HG03521 (cell line): ENCODE measurements at regions not wholly inside any gene's neighbourhood (a gene's known extent, or its start where the extent isn't known, plus 50 kb on each side); places are given as distances from the start of the nearest gene placed in this dataset.
"Not testable (repeated sequence)": the region's sequence is repeated elsewhere in the genome, so short reads cannot be mapped to it uniquely, and the experiment has no call there.

Experiments
- ATAC-seq: cut with Tn5 transposase; IDR thresholded peaks from one replicate; pipeline ENCODE4 v1.9.1; 2021; ENCODE audit warnings: mild to moderate bottlenecking, moderate library complexity; ENCODE audit not compliant: unreplicated experiment

DNA sequence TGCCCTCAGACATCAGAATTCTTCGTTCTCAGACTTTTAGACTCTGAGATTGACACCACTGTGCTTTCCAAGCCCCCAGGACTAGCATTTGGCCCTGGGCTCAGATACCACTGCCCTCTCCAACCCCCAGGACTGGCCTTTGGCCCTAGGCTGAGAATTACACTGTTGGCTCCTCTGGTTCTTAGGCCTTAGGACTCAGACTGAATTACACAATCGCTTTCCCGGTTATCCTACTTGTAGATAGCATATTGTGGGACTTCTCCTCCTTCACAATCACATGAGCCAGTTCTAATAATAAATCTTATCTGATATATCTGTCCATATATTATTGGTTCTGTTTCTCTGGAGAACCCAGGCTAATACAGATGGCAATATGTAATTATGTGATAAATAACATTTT, 1725.5 kb downstream of the GRIK2 start:
- no peak for ATAC-seq

DNA sequence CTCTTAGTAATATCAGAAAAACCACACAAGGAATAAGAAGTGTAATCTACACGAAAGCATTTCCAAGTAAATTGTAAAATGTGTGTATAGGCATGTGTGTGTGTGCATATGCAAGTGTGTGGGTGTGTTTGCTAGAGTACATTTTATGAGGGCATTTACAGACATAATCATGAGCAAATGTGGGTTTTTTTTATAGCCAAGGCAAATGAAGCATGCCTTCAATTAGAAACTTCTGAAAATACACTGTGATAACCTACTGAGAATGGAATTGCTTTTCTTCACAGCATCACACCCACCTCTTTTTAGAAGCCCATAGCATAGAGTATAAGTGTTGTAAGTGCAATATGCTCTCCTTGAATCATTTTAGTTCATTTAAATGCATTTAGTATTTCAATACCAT, 1721.1 kb downstream of the GRIK2 start:
- no peak for ATAC-seq

DNA sequence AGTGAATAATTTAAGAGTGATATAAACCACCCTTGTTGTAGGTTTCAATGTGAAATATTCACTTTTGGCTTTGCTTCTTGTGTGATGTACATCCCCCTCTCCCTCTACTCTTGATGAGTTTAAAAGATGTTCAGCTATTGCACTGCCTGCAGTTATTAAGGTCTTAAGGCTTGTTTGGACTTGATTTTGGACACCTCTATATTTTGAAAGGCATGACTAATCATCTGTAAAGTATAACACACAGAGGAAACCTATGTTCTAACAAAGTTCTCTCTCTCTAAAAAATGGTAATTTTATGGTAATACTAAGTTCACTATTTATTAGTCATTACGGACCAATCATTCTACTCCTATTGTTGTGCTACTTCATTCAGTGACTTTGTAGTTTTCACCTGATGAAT, 1719.9 kb downstream of the GRIK2 start:
- ATAC-seq, result no peak

DNA sequence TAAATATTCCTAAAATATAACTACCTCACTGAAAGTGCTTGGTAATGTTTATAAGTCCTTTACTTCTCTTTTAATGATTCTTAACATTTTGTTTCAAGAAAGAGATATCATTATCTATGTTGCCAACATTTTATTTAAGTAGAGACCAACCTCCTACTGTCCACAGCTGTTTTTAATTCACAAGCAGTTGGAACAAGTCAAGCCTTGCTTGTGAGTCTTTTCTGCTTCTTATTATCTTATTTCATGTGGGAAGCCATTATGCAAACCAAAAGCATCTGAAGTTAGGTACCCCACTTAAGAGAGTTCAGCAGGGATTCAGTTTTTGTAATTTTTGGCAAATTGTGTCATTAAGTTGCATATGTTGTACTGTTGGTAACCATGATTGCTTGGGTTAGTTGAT, 1714.5 kb downstream of the GRIK2 start:
- no peak for ATAC-seq

DNA sequence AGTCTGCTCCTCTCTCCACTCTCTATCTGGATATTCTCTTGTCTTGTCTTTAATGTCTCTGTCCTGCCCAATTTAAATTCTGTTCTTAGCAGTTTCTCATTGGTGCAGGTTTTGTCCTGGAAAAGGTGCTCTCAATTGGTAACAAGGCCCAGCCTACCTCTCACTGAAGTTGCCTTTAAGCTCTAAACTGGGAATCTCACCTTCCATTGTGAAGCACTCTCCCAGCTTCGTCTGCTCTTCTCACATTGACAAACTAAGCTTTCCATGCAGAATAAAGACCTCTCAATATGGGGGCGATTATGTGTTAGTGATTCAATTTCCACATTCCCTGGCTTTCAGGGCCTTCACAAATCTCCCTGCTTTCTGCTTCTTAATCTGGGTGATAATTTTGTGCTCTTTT, 1712.2 kb downstream of the GRIK2 start:
- no peak for ATAC-seq

DNA sequence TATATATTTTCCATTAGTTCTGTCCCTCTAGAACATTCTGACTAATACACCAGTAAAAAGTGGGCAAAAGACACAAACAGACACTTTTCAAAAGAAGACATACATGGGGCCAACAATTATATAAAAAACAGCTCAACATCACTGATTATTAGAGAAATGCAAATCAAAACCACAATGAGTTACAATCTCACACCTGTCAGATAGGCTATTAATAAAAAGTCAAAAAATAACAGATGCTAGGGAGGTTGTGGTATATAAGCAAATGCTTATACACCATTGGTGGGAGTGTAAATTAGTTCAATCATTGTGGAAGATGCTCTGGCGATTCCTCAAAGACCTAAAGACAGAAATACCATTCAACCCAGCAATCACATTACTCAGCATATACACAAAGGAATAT, 1707.8 kb downstream of the GRIK2 start:
- ATAC-seq, result no peak

DNA sequence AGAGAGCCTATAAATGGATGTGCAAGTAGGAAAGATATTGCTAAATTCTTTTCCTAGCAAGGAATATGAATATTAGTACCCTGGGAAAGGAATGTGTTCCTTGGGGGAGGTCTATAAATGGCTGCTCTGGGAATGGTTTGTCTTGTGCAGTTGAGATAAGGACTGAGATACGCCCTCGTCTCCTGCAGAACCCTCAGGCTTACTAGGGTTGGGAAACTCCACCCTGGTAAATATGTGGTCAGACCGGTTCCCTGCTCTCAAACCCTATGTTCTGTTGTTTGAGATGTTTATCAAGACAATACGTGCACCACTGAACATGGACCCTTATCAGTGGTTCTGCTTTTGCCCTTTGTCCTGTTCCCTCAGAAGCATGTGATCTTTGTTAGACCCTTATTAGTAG, 1698.9 kb downstream of the GRIK2 start:
- ATAC-seq, result not testable (repeated sequence)

DNA sequence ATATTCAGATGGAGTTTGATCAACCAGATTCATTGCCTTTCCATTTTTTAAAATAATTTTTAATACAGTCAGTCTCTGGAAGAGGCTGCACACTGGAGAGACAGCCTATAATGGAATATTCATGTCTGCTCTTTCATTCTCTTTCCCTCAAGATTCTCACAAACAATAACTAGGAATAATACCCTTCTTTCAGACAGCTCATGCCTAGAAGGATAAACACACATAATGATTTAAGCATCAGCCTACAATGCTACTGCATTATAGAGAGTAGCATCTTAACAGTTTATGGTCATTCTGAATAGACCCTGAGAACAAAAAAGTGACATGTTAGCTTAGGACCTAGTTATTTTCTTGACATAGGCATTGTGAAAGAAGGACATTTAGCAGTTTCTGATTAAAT, 1692.3 kb downstream of the GRIK2 start:
- ATAC-seq, result no peak

DNA sequence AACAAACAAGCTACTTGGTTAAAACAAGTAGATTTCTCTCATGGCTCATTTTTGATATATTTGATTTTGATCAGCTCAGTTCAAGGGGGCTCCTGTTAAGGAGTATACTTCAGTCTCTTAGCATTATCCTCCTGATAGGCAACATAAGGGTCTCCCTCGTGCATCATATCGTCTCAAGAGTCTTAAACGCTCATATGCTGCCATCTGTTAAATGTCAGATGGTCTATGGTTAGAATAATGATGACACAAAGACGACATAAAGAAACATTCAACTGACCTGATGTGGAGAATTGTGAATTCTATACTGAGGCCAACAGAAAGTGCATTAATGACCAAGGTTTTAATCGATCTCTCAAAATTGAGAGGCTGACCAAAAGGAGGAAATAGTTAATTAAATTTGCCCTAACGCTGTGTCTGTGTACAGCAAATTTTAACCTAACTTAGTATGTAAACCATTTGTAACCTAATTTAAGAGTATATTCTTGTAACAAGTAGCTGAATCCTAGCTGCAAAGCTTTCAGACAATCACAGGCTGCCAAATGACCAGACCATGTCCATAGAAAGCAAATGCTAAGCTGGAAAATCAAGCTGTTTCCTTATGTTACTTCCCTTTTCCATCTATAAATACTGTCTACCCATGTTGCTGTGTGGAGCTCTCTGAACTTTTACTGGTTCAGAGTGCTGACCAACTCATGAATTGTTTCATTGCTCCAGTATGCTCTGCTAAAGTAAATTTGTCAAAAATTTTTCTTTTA, 1688.5 kb downstream of the GRIK2 start:
- no peak for ATAC-seq

DNA sequence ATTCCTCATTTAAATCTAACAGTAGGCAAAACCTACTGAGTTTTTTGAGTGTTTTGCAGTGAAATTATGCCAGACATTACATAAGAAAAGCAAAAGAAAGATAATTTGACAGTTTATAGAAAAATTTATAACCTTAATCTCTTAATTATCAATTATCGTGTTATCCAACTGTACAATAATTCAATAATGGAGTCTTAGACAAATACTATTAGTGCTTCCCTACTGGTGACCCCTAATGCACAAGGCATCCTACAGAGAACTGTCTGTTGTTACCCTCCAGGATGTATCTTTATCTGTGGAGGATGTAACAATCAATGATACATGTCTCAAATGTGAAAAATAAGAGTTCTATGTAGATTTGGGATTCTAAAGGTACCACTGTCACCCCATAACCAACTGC, 1687.6 kb downstream of the GRIK2 start:
- no peak for ATAC-seq

DNA sequence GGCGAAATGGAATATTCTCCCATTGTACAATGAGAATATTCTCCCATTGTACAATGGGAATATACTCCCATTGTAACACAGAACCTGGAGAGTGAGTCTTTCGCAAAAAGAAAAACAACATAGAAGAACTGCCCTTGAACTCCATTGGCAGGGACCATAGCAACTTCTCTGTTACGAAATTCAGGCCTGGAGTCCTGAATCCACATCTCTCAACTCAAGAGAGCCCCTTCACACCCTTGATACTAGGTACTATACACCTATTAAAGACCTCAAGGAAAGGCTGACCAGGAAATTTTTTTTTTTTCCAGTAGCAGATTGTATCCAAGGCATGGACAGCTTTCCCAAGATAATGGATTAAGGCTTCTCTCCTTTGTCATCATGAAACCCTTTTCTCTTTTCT, 1687.0 kb downstream of the GRIK2 start:
- no peak for ATAC-seq

DNA sequence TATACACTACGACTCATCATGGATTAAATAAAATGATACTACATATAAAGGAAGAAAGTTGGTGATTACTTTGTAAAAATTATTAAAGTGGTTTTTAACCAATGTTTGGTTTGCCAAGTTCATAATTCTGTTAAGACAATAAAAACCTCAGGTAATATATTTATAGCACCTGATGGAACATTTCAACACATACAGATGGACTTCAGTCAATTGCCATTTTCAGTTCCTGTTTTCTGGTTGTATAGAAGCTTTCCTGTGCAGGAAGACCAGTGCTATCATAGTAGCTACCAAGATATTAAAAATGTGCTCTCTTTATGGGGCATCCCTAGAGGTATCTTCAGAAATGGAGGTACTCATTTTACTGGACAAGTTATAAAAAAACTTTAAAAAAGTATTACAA, 1686.4 kb downstream of the GRIK2 start:
- no peak for ATAC-seq

DNA sequence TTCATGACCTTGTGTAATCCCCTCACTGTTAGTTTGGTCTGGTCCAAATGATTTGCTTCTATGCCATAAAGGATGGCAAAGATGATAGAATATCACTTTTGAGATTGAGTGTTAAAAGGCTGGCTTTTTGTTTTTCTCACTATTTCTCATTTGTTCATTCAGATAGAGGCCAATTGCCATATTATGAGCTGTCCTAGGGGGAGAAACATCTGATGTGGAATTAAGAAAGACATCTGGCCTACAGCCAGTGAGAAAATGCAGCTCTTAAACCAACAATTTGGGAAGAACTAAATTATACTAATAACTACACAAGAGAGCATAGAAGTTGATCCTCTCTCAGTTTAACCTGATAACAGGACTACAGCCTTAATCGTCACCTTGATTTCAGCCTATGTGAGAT, 1668.6 kb downstream of the GRIK2 start:
- no peak for ATAC-seq

DNA sequence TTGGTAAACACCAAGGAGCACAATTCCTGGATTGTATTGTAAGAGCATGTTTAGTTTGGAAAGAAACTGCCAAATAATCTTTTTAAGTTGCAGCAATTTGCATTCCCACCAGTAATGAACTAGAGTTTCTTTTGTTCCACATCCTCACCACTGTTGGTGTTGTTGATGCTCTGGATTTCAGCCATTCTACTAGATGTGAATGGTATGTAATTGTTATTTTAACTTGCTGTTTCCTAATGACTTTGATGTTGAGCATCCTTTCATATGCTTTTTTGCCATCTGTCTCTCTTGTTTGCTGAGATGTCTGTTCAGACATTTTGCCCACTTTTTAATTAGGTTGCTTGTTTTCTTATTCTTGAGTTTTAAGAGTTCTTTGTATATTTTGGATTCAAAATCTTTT, 1654.1 kb downstream of the GRIK2 start:
- no peak for ATAC-seq

DNA sequence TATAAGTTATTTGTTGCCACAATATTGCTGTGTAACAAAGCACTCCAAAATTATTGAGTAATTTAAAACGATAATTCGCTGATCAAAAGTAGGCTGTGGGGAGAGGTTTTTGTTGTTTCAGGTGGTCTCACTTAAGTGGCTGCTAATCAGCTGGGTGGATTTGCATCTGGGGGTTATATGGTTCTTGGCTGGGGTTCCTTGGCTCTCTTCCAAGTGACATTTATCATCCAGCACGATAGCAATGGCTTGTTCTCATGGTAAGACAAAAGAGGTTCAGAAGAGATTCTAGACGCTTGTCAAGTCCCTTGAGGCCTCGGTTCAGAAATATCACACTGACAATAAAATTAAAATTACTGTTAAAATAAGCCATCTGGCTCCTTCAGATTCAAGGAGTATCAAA, 1648.8 kb downstream of the GRIK2 start:
- ATAC-seq, result no peak

DNA sequence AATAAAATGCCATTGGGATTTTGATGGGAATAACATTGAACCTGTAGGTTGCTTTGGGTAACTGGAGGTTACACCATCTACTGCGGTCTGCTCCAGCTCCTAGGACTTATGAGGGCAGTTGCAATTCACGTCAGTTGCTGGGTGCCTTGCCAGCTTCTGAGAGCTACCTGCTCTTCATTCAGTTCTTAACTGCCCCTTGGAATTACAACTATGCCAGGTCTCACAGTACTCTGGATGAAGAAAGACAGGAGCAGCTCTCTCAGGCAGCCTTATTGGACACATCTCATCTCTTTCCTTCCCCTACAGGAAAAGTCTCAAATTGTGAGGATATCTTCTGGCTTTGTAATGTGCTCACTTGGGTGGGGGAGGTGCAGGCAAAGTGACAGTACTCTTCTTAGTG, 1643.3 kb downstream of the GRIK2 start:
- no peak for ATAC-seq

DNA sequence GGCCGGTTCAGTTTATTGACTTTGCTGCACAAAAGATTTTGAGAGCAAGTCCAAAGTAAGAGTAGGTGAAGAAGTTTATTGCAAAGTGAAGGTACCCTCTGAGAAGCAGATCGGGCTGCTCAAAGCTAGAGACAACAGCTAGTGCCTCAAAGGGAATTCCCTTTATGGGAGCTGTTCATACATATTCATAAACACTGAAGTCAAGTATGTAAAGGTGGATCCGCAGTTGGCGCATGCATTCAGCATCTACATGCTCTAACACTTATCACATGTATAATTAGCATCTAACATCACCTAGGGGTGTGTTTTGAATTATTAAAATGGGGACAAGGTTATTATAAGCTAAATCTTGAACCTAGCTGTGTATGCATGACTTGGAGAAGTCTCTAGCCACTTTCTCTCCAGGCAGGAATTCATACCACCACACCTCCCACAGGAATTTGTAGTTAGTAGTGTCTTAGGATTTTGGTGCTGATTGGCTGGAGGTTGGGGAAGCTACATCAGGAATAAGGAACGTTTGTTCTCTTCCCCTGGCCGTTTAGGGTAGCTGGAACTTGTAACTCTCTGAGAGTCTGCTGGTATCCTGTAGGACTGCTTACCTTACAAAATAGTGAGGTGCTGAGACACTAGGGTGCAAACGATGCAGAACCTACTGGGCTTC, 1633.9 kb downstream of the GRIK2 start:
- ATAC-seq, result no peak

DNA sequence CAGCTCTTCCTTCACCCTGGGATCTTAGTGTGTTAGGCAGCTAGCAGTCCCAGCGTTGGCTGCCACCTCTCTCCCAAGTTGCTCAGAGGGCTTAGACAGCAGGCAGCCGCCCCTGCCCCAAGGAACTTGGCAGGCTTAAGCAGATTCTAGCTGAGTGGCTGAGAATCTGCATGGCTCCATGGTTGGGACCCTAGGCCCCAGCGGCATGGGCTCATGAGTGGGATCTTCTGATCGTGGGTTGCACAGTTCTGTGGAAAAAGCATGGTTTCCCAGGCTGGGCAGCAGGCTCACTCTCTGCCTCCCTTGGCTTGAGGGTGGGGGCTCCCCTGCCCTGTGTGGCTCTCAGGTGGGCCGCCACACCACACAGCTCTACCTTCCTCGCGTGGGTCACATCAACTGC, 1624.9 kb downstream of the GRIK2 start:
- no peak for ATAC-seq

DNA sequence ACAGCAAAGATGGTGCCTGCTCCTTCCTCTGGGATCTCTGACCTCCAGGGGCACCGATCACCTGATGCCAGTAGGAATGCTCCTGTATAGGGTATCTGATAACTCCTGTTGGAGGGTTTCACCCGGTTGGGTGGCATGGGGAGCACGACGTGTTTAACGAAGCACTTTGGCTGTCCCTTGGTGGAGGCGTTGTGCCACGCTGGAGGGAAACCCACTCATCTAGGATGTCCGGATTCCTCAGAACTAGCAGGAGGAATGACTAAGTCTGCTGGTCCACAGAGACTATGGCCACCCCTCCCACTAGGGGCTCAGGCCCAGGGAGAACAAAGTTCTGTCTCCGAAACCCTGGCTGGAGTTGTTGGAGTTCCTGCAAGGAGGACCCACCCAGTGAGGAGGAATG, 1624.4 kb downstream of the GRIK2 start:
- no peak for ATAC-seq

DNA sequence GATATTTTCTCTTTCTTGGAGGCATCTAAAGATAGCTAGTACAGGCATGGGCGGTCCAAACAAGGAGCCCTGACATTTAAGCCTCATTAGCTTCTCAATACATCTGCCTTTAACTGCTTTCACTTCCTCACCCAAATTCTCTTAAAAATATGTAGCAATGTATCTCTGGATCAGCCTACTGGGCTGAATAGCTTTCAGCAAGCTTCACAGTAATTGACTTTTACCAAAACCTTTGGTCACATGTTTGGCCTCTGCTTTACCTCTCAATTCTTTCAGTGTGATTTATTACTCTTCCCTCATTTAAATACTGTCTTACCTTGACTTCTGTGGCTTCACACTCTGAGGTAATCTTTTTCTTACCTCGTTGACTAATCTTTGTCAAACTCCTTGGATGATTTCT, 1618.1 kb downstream of the GRIK2 start:
- no peak for ATAC-seq

DNA sequence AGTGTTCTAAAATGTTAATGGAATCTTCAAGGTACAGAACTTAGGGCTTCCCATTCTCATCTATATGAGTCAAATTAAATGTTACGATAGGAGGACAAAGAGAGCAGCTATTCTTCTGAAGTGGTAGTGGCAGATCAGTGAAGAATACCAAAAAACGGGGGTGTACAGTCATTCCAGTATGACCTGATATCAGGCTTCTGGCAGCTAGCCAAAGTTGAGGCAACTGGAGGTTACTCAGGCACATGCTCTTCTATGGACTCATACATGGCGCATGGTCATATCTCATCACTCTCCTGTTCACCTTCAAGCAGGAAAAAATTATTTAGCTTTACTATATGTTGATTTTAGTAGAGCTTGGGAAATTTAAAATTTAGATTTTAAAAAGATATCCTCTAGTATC, 1608.8 kb downstream of the GRIK2 start:
- no peak for ATAC-seq

DNA sequence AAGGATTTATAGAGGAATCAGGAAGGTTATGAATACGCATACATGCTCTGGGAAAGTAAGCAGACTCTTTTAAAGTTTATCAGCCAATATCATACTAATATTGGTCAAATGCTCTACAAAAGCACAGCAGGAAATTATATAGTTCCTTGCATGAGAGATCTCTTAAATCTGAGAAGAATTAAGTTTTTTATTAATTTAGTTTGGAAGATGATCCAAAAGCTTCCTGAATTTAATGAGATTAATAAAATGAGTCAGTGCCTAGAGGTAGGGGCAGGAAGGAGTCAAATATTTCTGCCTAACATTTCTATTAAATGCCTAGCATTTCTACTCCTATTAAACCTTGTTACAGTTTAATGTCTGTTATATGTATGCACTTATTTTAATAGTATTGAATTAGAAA, 1608.2 kb downstream of the GRIK2 start:
- ATAC-seq, result no peak

DNA sequence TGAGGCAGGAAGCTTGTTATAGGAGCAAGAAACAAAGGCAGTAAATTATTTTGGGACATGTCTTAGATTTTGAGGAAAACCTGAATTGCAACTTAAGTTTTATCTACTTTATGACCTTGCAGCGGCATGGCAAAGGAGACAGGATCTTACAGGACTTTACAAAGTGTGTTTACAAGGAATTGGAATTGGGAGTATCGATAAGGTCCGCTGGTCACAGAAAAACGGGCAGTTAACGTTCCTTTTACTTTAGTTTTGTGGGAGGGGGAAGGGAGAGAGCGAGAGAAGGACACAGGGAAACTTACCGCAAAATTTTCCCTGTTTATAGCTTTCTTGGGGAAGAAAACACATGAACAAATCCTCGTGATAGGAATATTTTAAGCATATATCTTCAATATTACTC, 1607.2 kb downstream of the GRIK2 start:
- ATAC-seq, result no peak
